PC-3 (cell line): ENCODE measurements at regions not wholly inside any gene's neighbourhood (a gene's known extent, or its start where the extent isn't known, plus 50 kb on each side); places are given as distances from the start of the nearest gene placed in this dataset.

Experiments
- CTCF ChIP-seq: fragments of 300-600 bp; sonication (generic); conservative IDR thresholded peaks from 2 replicates; pipeline ENCODE4 v1.5.1; 2017; ENCODE audit warnings: antibody characterized with exemption, low read depth, mild to moderate bottlenecking, low read length
- EZH2phosphoT487 ChIP-seq: fragments of 300-600 bp; sonication (generic); IDR thresholded peaks from 2 replicates; pipeline ENCODE4 v1.6.1; 2018; ENCODE audit warnings: mild to moderate bottlenecking, antibody characterized with exemption, low read length, borderline replicate concordance

GRCh38 chr12:119262388-119262787, 72.1 kb upstream of the CCDC60 start:
- TF ChIP-seq EZH2phosphoT487: no peak
- no peak for TF ChIP-seq CTCF
